ENCODE measurements at regions not wholly inside any gene's neighbourhood (a gene's known extent, or its start where the extent isn't known, plus 50 kb on each side); places are given as distances from the start of the nearest gene placed in this dataset.

GRCh38 chr5:98499892-98500291 lies 273.6 kb upstream of the RGMB start:
- TF ChIP-seq CTCF (IDR thresholded peaks at IDR 0.05): no peak
- no peak for TF ChIP-seq POLR2A (IDR thresholded peaks at IDR 0.05)
